Esophagus muscularis mucosa (tissue), 4 donors: ENCODE measurements at regions not wholly inside any gene's neighbourhood (a gene's known extent, or its start where the extent isn't known, plus 50 kb on each side); places are given as distances from the start of the nearest gene placed in this dataset.

Experiments used
- CTCF ChIP-seq, 3 experiments: fragments of 200-600 bp in 2 of 3; fragments of 450-650 bp in 1 of 3; sonication (generic) in 2 of 3; IDR thresholded peaks; one replicate each; pipeline ENCODE4 v1.5.1; 2017 to 2019; ENCODE audit warnings: antibody characterized with exemption in 3 of 3, mild to moderate bottlenecking in 2 of 3, moderate library complexity in 1 of 3
- EP300 ChIP-seq: sonication (generic); formaldehyde crosslinking; IDR thresholded peaks from one replicate; pipeline ENCODE4 v1.6.1; 2017; ENCODE audit warnings: antibody characterized with exemption
- POLR2A ChIP-seq: fragments of 450-650 bp; IDR thresholded peaks from one replicate; pipeline ENCODE4 v1.6.1; 2017; ENCODE audit warnings: antibody characterized with exemption, moderate library complexity, mild to moderate bottlenecking, low read depth
- POLR2AphosphoS5 ChIP-seq, 2 donors: sonication (generic); formaldehyde crosslinking; IDR thresholded peaks; one replicate each; pipeline ENCODE4 v1.6.1; 2017; ENCODE audit warnings: antibody characterized with exemption in 2 of 2

- no peak for TF ChIP-seq CTCF (IDR thresholded peaks at IDR 0.05)
- no peak for TF ChIP-seq POLR2A
- no peak for TF ChIP-seq EP300
- TF ChIP-seq POLR2AphosphoS5 (IDR thresholded peaks at IDR 0.05): no peak
Observed at GRCh38 chr6:141401168-141401567, 731.6 kb upstream of the GJE1 start.
